ENCODE measurements at regions not wholly inside any gene's neighbourhood (a gene's known extent, or its start where the extent isn't known, plus 50 kb on each side); places are given as distances from the start of the nearest gene placed in this dataset.

GRCh38 chr5:163248333-163248732 is 189.1 kb upstream of the CCNG1 start (continued):
- TF ChIP-seq, protein P1, sequence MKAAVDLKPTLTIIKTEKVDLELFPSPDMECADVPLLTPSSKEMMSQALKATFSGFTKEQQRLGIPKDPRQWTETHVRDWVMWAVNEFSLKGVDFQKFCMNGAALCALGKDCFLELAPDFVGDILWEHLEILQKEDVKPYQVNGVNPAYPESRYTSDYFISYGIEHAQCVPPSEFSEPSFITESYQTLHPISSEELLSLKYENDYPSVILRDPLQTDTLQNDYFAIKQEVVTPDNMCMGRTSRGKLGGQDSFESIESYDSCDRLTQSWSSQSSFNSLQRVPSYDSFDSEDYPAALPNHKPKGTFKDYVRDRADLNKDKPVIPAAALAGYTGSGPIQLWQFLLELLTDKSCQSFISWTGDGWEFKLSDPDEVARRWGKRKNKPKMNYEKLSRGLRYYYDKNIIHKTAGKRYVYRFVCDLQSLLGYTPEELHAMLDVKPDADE (IDR thresholded peaks at IDR 0.05), result no peak
- TF ChIP-seq ZNF114 (CRISPR knock-in tag; IDR thresholded peaks at IDR 0.05), result no peak
- TF ChIP-seq EZH2 (IDR thresholded peaks at IDR 0.05; ENCODE audit: low read depth, unreplicated experiment), result no peak

- no peaks in the 10 kb centered on the region for H3K36me3 Mint-ChIP-seq (ENCODE audit: low read depth)
- H3K9me3 Mint-ChIP-seq, result no peaks in the 10 kb centered on the region; the same call in 2 of the 3 replicates
- Histone ChIP-seq H3K4me1 (ENCODE audit: insufficient read depth) (peaks cover 7% of the 10 kb centered on the region), H3F3A (replicated peaks; ENCODE audit: low read depth) (no peaks in the 10 kb centered on the region), H3K27me3 (ENCODE audit: insufficient read depth) (no peaks in the 10 kb centered on the region), H3K9me2 (ENCODE audit: insufficient read depth) (no peaks in the 10 kb centered on the region), H2AFZ (no peak overlapping the region), H3K4me2 (no peak overlapping the region), H3K36me3 (ENCODE audit: insufficient read depth) (no peaks in the 10 kb centered on the region), H3K27ac (ENCODE audit: low read depth) (no peak overlapping the region), H3K79me2 (replicated peaks; ENCODE audit: insufficient read depth) (no peaks in the 10 kb centered on the region), H3K4me3 (no peak overlapping the region), H4K20me1 (replicated peaks; ENCODE audit: insufficient read depth) (no peaks in the 10 kb centered on the region)
- peaks cover 2% of the 10 kb centered on the region for H3K27me3 Mint-ChIP-seq (ENCODE audit: insufficient read depth, low read depth, poor library complexity)
- DNase-seq (ENCODE audit: low spot score) (no peak), ATAC-seq (no peak)
- H3K4me3 Mint-ChIP-seq, result no peak overlapping the region
- TF ChIP-seq EZH2phosphoT487 (IDR thresholded peaks at IDR 0.05; ENCODE audit: unreplicated experiment) (no peak), ZNF114 (CRISPR knock-in tag; IDR thresholded peaks at IDR 0.05) (no peak), ZNF331 (CRISPR knock-in tag; IDR thresholded peaks at IDR 0.05; ENCODE audit: low read depth) (no peak), REST (IDR thresholded peaks at IDR 0.05; ENCODE audit: unreplicated experiment) (no peak), CREB1 (CRISPR knock-in tag; IDR thresholded peaks at IDR 0.05; ENCODE audit: low read depth) (no peak), NANOG (IDR thresholded peaks at IDR 0.05; ENCODE audit: borderline replicate concordance) (no peak), POLR2AphosphoS5 (IDR thresholded peaks at IDR 0.05; ENCODE audit: low read depth) (no peak), JUNB (IDR thresholded peaks at IDR 0.05; ENCODE audit: unreplicated experiment) (no peak), CTCF (conservative IDR thresholded peaks at IDR 0.05; ENCODE audit: low read depth in 2 of 2) (no peak), EZH2 (IDR thresholded peaks at IDR 0.05; ENCODE audit: low read depth, unreplicated experiment) (no peak)
- TF ChIP-seq, protein P2, sequence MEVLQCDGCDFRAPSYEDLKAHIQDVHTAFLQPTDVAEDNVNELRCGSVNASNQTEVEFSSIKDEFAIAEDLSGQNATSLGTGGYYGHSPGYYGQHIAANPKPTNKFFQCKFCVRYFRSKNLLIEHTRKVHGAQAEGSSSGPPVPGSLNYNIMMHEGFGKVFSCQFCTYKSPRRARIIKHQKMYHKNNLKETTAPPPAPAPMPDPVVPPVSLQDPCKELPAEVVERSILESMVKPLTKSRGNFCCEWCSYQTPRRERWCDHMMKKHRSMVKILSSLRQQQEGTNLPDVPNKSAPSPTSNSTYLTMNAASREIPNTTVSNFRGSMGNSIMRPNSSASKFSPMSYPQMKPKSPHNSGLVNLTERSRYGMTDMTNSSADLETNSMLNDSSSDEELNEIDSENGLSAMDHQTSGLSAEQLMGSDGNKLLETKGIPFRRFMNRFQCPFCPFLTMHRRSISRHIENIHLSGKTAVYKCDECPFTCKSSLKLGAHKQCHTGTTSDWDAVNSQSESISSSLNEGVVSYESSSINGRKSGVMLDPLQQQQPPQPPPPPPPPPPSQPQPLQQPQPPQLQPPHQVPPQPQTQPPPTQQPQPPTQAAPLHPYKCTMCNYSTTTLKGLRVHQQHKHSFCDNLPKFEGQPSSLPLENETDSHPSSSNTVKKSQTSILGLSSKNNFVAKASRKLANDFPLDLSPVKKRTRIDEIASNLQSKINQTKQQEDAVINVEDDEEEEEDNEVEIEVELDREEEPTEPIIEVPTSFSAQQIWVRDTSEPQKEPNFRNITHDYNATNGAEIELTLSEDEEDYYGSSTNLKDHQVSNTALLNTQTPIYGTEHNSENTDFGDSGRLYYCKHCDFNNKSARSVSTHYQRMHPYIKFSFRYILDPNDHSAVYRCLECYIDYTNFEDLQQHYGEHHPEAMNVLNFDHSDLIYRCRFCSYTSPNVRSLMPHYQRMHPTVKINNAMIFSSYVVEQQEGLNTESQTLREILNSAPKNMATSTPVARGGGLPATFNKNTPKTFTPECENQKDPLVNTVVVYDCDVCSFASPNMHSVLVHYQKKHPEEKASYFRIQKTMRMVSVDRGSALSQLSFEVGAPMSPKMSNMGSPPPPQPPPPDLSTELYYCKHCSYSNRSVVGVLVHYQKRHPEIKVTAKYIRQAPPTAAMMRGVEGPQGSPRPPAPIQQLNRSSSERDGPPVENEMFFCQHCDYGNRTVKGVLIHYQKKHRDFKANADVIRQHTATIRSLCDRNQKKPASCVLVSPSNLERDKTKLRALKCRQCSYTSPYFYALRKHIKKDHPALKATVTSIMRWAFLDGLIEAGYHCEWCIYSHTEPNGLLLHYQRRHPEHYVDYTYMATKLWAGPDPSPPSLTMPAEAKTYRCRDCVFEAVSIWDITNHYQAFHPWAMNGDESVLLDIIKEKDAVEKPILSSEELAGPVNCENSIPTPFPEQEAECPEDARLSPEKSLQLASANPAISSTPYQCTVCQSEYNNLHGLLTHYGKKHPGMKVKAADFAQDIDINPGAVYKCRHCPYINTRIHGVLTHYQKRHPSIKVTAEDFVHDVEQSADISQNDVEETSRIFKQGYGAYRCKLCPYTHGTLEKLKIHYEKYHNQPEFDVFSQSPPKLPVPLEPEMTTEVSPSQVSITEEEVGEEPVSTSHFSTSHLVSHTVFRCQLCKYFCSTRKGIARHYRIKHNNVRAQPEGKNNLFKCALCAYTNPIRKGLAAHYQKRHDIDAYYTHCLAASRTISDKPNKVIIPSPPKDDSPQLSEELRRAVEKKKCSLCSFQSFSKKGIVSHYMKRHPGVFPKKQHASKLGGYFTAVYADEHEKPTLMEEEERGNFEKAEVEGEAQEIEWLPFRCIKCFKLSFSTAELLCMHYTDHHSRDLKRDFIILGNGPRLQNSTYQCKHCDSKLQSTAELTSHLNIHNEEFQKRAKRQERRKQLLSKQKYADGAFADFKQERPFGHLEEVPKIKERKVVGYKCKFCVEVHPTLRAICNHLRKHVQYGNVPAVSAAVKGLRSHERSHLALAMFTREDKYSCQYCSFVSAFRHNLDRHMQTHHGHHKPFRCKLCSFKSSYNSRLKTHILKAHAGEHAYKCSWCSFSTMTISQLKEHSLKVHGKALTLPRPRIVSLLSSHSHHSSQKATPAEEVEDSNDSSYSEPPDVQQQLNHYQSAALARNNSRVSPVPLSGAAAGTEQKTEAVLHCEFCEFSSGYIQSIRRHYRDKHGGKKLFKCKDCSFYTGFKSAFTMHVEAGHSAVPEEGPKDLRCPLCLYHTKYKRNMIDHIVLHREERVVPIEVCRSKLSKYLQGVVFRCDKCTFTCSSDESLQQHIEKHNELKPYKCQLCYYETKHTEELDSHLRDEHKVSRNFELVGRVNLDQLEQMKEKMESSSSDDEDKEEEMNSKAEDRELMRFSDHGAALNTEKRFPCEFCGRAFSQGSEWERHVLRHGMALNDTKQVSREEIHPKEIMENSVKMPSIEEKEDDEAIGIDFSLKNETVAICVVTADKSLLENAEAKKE (CRISPR knock-in tag; IDR thresholded peaks at IDR 0.05), result no peak
- TF ChIP-seq, protein P1 (IDR thresholded peaks at IDR 0.05), result no peak
- H3K27ac Mint-ChIP-seq, result no peak overlapping the region
- H3K4me1 Mint-ChIP-seq, result peaks cover 32% of the 10 kb centered on the region
Measured at GRCh38 chr5:163248871-163249270, 188.5 kb upstream of the CCNG1 start.

Measured in GM23338 (cell line).